Activated naive CD8-positive, alpha-beta T cell (primary cell): ENCODE measurements at regions not wholly inside any gene's neighbourhood (a gene's known extent, or its start where the extent isn't known, plus 50 kb on each side); places are given as distances from the start of the nearest gene placed in this dataset.

ENCODE experiments used
- H3K27ac Mint-ChIP-seq: one replicate; pipeline ENCODE4 v1.8.0; 2021; ENCODE audit warnings: mixed read lengths
- H3K27me3 Mint-ChIP-seq: one replicate; pipeline ENCODE4 v1.8.0; 2021; ENCODE audit warnings: mixed read lengths
- H3K36me3 Mint-ChIP-seq: one replicate; pipeline ENCODE4 v1.8.0; 2021; ENCODE audit warnings: mixed read lengths
- H3K4me1 Mint-ChIP-seq: one replicate; pipeline ENCODE4 v1.8.0; 2021; ENCODE audit warnings: low read depth, mixed read lengths
- H3K4me3 Mint-ChIP-seq: one replicate; pipeline ENCODE4 v1.8.0; 2021; ENCODE audit warnings: mild to moderate bottlenecking, mixed read lengths
- H3K9me3 Mint-ChIP-seq: one replicate; pipeline ENCODE4 v1.8.0; 2021; ENCODE audit warnings: low read depth, mixed read lengths

GRCh38 chr6:17047889-17048288 lies 54.0 kb upstream of the STMND1 start:
- Mint-ChIP-seq H3K27me3 (peaks cover 21% of the 10 kb centered on the region), H3K36me3 (peaks cover 2% of the 10 kb centered on the region), H3K9me3 (peaks cover 5% of the 10 kb centered on the region), H3K27ac (no peak overlapping the region), H3K4me3 (no peak overlapping the region), H3K4me1 (no peaks in the 10 kb centered on the region)

DNA sequence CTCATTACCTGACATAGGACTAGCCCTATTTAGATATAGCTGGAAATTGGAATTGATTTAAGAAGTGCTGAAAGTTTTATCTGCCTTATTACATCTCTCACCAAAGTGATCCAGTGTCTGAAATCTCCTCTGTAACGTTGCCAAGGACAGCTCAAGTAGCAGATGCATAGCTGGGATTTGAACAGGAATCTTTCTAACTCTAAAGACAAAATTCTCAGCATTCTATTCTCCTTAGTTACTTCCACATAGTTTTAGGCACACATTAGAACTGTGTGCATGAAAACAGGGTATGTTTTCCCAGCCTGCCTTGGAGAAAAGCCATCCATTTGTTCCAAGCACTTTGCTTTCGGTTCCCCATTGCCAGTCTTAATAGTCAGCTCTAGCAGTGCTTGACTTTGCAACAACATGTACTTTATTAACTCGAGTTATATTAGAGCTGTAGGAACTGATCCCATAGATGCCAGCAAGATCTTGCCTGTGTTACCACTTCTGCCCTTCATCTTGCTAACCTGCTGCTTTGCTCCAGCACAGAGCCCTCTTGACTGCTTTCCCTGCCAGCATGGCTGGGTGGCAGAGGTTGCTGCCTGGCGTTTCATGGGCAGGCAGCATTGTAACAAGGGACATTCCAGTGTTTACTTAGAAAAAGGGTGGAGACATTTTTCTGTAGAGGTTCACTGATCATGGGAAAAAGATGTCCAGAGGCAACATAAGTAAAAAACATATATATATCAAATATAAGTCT lies 56.1 kb upstream of the STMND1 start:
- H3K4me3 Mint-ChIP-seq, result no peak overlapping the region
- H3K9me3 Mint-ChIP-seq, result peaks cover 5% of the 10 kb centered on the region
- peaks cover 2% of the 10 kb centered on the region for H3K36me3 Mint-ChIP-seq
- H3K27ac Mint-ChIP-seq, result no peak overlapping the region
- H3K4me1 Mint-ChIP-seq, result no peaks in the 10 kb centered on the region
- peaks cover 25% of the 10 kb centered on the region for H3K27me3 Mint-ChIP-seq

- H3K4me3 Mint-ChIP-seq, result no peak overlapping the region
- H3K4me1 Mint-ChIP-seq, result no peaks in the 10 kb centered on the region
- H3K36me3 Mint-ChIP-seq, result peaks cover 2% of the 10 kb centered on the region
- H3K9me3 Mint-ChIP-seq, result peaks cover 5% of the 10 kb centered on the region
- H3K27me3 Mint-ChIP-seq, result peaks cover 21% of the 10 kb centered on the region
- no peak overlapping the region for H3K27ac Mint-ChIP-seq
These were observed 58.7 kb upstream of the STMND1 start for GRCh38 chr6:17043148-17043522.

DNA sequence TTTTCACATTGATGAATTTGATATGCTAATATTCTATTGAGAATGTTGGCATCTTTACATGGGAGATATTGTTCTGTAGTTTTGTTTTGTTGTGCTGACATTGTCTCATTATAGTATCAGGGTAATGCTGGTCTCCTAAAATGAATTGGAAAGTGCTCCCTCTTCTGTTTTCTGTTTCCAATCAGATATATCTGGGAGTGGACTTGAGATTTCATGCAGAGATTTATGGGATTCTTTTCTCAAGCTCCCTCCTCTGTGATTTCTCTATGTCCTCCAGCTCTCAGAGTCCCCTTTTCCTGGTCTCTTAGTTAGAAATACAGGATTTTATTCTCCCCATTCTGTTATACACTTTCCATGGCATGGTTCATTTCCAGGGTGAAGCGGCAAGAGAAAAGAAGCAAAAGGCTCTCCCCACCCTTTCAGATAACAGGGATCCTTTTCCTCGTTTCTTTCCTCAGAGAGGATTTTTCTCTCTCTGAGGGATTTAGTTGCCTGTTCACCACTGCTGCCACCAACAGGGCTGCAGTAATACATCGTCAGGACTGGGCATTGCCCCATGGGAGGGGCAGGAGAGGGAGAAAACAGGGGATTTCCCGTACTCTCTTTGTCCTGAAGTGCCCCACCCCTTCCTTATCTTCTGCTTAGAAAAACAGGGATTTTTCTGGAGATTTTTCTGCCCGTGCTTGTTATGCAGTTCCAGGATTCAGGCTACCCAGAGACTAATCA lies 59.3 kb upstream of the STMND1 start:
- Mint-ChIP-seq H3K4me3 (no peak overlapping the region), H3K36me3 (peaks cover 2% of the 10 kb centered on the region), H3K27me3 (peaks cover 21% of the 10 kb centered on the region), H3K4me1 (no peaks in the 10 kb centered on the region), H3K9me3 (peaks cover 5% of the 10 kb centered on the region), H3K27ac (no peak overlapping the region)

DNA sequence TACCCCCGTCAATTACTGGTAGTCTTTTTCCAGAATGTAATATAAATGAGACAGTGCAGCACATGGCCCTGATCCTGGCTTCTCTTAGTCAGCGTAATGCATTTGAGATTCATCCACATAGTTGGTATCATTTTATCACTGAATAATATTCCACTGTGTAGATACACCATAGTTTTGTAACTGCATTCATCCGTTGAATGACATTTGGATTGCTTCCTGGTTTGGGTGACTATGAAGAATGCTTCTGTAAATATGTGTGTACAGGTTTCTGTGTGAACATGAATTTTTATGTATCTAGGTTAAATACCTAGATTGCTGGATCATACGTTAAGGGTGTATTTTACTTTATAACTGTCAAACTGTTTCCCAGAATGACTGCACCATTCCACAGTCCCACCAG lies 62.6 kb upstream of the STMND1 start:
- H3K36me3 Mint-ChIP-seq, result peaks cover under 1% of the 10 kb centered on the region
- no peaks in the 10 kb centered on the region for H3K4me1 Mint-ChIP-seq

GRCh38 chr6:17038316-17038715 lies 63.5 kb upstream of the STMND1 start:
- H3K9me3 Mint-ChIP-seq, result no peaks in the 10 kb centered on the region
- H3K27ac Mint-ChIP-seq, result no peak overlapping the region
- H3K27me3 Mint-ChIP-seq, result peaks cover 8% of the 10 kb centered on the region
- H3K4me1 Mint-ChIP-seq, result no peaks in the 10 kb centered on the region
- H3K36me3 Mint-ChIP-seq, result no peaks in the 10 kb centered on the region
- no peak overlapping the region for H3K4me3 Mint-ChIP-seq

More for the DNA sequence above, 62.6 kb upstream of the STMND1 start:
- peaks cover under 1% of the 10 kb centered on the region for H3K9me3 Mint-ChIP-seq
- H3K4me3 Mint-ChIP-seq, result no peak overlapping the region
- H3K27me3 Mint-ChIP-seq, result peaks cover 13% of the 10 kb centered on the region
- no peak overlapping the region for H3K27ac Mint-ChIP-seq

DNA sequence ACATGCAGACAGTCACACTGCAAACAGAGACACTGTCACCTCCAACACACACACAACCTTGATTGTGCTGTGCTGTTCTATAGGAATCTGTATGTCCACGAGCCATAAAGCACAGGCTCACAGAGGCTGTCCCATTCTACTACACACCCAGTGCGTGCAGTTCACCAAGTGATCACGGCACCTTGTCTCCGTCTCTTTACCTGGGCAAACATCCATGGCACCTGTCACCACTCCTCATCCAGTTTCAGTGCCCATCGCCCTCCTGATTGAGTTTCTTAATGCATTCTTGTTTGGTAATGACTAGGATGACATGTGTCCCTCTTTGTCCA lies 65.8 kb upstream of the STMND1 start:
- Mint-ChIP-seq H3K36me3 (no peaks in the 10 kb centered on the region), H3K27ac (no peak overlapping the region), H3K9me3 (no peaks in the 10 kb centered on the region), H3K4me3 (no peak overlapping the region), H3K27me3 (peaks cover 3% of the 10 kb centered on the region), H3K4me1 (no peaks in the 10 kb centered on the region)

GRCh38 chr6:17035257-17036064 lies 66.4 kb upstream of the STMND1 start:
- Mint-ChIP-seq H3K4me3 (no peak overlapping the region), H3K27ac (no peak overlapping the region), H3K4me1 (no peaks in the 10 kb centered on the region), H3K36me3 (no peaks in the 10 kb centered on the region), H3K27me3 (peaks cover 3% of the 10 kb centered on the region), H3K9me3 (no peaks in the 10 kb centered on the region)

GRCh38 chr6:17033746-17034145 lies 68.1 kb upstream of the STMND1 start:
- H3K9me3 Mint-ChIP-seq, result no peaks in the 10 kb centered on the region
- H3K4me1 Mint-ChIP-seq, result no peaks in the 10 kb centered on the region
- peaks cover 6% of the 10 kb centered on the region for H3K27me3 Mint-ChIP-seq
- H3K36me3 Mint-ChIP-seq, result peaks cover under 1% of the 10 kb centered on the region
- H3K27ac Mint-ChIP-seq, result no peak overlapping the region
- H3K4me3 Mint-ChIP-seq, result no peak overlapping the region

DNA sequence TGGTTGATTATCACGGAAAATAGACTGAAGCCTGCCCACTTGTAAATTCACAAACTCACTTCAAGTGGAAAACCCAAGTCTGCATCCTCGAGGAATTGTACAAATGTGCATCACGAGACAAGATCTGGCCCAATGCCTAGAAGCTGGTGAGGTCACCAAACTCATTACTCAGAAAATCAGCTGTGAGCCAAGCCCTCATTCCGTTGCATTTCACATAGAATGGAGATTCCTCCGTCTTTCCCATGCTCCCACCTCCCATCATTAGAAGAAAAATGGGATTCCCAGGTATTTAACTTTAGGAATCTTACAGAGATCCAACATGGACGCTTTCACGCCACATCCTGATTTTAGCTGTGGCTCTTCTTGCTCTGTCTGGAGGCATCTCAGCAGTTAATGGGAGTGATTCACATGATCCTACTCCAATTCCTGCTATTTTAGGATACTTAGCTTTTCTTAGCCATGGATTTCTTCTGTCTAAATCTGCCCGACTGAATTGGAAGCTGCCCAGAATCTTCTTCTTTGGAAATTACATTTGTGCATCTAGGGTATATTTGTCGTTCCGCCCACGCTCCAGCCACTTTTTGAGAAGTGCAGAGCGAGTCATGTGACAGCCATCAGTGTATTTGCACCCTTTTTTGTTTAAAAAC lies 68.7 kb upstream of the STMND1 start:
- no peak overlapping the region for H3K4me3 Mint-ChIP-seq
- peaks cover 8% of the 10 kb centered on the region for H3K27me3 Mint-ChIP-seq

GRCh38 chr6:17032590-17032987 lies 69.3 kb upstream of the STMND1 start:
- no peak overlapping the region for H3K27ac Mint-ChIP-seq
- H3K36me3 Mint-ChIP-seq, result peaks cover 3% of the 10 kb centered on the region
- peaks cover under 1% of the 10 kb centered on the region for H3K9me3 Mint-ChIP-seq
- no peak overlapping the region for H3K4me3 Mint-ChIP-seq
- H3K4me1 Mint-ChIP-seq, result no peaks in the 10 kb centered on the region
- peaks cover 8% of the 10 kb centered on the region for H3K27me3 Mint-ChIP-seq

More for the DNA sequence above, 68.7 kb upstream of the STMND1 start:
- Mint-ChIP-seq H3K36me3 (peaks cover 3% of the 10 kb centered on the region), H3K27ac (no peak overlapping the region), H3K9me3 (no peaks in the 10 kb centered on the region), H3K4me1 (no peaks in the 10 kb centered on the region)

DNA sequence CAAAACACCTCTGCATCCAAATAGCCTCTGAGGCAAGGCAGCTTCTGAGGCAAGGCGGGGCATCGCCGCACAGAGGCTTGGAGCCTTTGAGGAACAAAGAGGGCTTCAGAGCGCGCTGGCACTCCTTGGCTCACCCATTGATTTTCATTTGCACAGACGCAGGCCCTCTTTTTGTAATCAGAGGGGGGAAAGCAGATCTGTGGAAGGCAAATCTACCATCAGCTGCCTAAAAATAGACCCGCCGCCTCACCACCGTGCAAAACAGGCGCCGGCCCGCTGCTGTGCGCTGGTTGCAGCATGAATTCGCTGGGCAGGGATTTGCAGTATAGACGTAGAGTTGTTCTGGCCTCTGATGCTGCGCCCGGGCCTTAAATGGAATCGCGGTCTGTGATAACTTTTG lies 69.9 kb upstream of the STMND1 start:
- Mint-ChIP-seq H3K36me3 (peaks cover 3% of the 10 kb centered on the region), H3K27ac (no peak overlapping the region)

GRCh38 chr6:17027441-17027840 lies 74.4 kb upstream of the STMND1 start:
- Mint-ChIP-seq H3K27ac (no peak overlapping the region), H3K9me3 (peaks cover 14% of the 10 kb centered on the region), H3K4me1 (no peaks in the 10 kb centered on the region), H3K4me3 (no peak overlapping the region), H3K27me3 (peaks cover 6% of the 10 kb centered on the region), H3K36me3 (peaks cover 6% of the 10 kb centered on the region)

More for the DNA sequence above, 69.9 kb upstream of the STMND1 start:
- Mint-ChIP-seq H3K4me1 (no peaks in the 10 kb centered on the region), H3K27me3 (peaks cover 8% of the 10 kb centered on the region), H3K9me3 (peaks cover 5% of the 10 kb centered on the region), H3K4me3 (no peak overlapping the region)

DNA sequence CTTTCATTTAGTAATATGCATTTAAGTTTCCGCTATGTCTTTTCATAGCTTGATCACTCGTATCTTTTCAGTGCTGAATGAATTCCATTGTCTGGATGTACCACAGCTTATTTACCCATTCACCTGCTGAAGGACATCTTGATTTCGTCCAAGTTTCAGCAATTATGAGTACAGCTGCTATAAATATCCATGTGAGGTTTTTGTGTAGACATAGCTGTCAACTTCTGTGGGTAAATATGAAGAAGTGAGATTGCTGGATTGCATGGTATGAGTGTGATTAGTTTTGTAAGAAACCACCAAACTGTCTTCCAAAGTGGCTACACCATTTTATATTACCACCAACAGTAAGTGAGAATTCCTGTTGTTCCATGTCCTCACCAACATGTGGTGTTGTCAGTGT lies 79.2 kb upstream of the STMND1 start:
- Mint-ChIP-seq H3K4me3 (no peak overlapping the region), H3K27ac (no peak overlapping the region), H3K27me3 (peaks cover 3% of the 10 kb centered on the region), H3K9me3 (peaks cover 13% of the 10 kb centered on the region), H3K4me1 (no peaks in the 10 kb centered on the region), H3K36me3 (peaks cover 3% of the 10 kb centered on the region)

DNA sequence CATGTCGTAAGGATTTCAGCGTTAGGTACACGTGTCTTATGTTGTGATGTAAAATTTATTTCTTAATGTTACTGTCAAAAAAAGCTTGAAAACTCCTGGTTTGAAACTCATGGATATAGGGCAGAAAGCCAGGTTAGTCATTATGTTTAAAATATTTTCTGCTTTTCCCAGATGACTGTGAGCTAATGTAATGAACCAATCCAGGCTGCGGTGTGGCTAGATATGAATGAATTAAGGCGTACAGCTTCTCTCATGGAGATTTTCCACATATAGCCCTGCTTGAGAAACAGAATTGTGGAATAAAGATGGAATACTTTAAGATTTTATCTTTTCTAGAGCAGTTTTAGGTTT lies 80.3 kb upstream of the STMND1 start:
- Mint-ChIP-seq H3K9me3 (peaks cover 8% of the 10 kb centered on the region), H3K27me3 (peaks cover 3% of the 10 kb centered on the region), H3K4me1 (peaks cover 2% of the 10 kb centered on the region), H3K27ac (no peak overlapping the region), H3K36me3 (peaks cover 3% of the 10 kb centered on the region), H3K4me3 (no peak overlapping the region)
